Activated CD8-positive, alpha-beta memory T cell treated with anti-CD3 and anti-CD28 coated beads for 48 hours (primary cell): ENCODE measurements at regions not wholly inside any gene's neighbourhood (a gene's known extent, or its start where the extent isn't known, plus 50 kb on each side); places are given as distances from the start of the nearest gene placed in this dataset.

ENCODE experiments used
- DNase-seq, 3 experiments: peaks; one replicate each; pipeline ENCODE4 v3.0.0-alpha.2; 2020; ENCODE audit warnings: low read depth in 2 of 3, low spot score in 2 of 3

- no peak for DNase-seq
Measured at GRCh38 chr7:34457329-34457728, 200.7 kb upstream of the NPSR1 start.

- DNase-seq = no peak
Measured at GRCh38 chr7:34463830-34464229, 194.2 kb upstream of the NPSR1 start.

GRCh38 chr7:34471844-34472243 is 186.2 kb upstream of the NPSR1 start:
- no peak for DNase-seq

- no peak for DNase-seq
Measured at GRCh38 chr7:34486371-34486770, 171.6 kb upstream of the NPSR1 start.

- no peak for DNase-seq
Measured at GRCh38 chr7:34487391-34488115, 170.5 kb upstream of the NPSR1 start.

- DNase-seq = no peak
Measured at GRCh38 chr7:34488766-34489165, 169.3 kb upstream of the NPSR1 start.

- DNase-seq = no peak
Measured at GRCh38 chr7:34491899-34492298, 166.1 kb upstream of the NPSR1 start.

GRCh38 chr7:34493752-34494151 is 164.3 kb upstream of the NPSR1 start:
- DNase-seq = no peak

GRCh38 chr7:34497153-34497777 is 160.8 kb upstream of the NPSR1 start:
- no peak for DNase-seq

- DNase-seq = no peak
Measured at GRCh38 chr7:34501156-34501555, 156.9 kb upstream of the NPSR1 start.

- no peak for DNase-seq
Measured at GRCh38 chr7:34507191-34507590, 150.8 kb upstream of the NPSR1 start.

GRCh38 chr7:34523226-34523918 is 134.6 kb upstream of the NPSR1 start:
- DNase-seq = no peak

- DNase-seq = no peak
Measured at GRCh38 chr7:34530259-34530658, 127.8 kb upstream of the NPSR1 start.

- no peak for DNase-seq
Measured at GRCh38 chr7:34539003-34539402, 119.0 kb upstream of the NPSR1 start.

- no peak for DNase-seq
Measured at GRCh38 chr7:34544621-34545020, 113.4 kb upstream of the NPSR1 start.

- DNase-seq = no peak
Measured at GRCh38 chr7:34550996-34551395, 107.0 kb upstream of the NPSR1 start.

GRCh38 chr7:34552502-34552901 is 105.5 kb upstream of the NPSR1 start:
- DNase-seq = no peak

- no peak for DNase-seq
Measured at GRCh38 chr7:34558022-34558421, 100.0 kb upstream of the NPSR1 start.

- no peak for DNase-seq
Measured at GRCh38 chr7:34564091-34564490, 93.9 kb upstream of the NPSR1 start.

GRCh38 chr7:34567906-34568305 is 90.1 kb upstream of the NPSR1 start:
- no peak for DNase-seq

- no peak for DNase-seq
Measured at GRCh38 chr7:34569975-34570699, 87.9 kb upstream of the NPSR1 start.

- DNase-seq = no peak
Measured at GRCh38 chr7:34575006-34575405, 83.0 kb upstream of the NPSR1 start.
